Lower leg skin (tissue), 4 donors: ENCODE measurements at regions not wholly inside any gene's neighbourhood (a gene's known extent, or its start where the extent isn't known, plus 50 kb on each side); places are given as distances from the start of the nearest gene placed in this dataset.

Experiments
- DNase-seq, 2 donors: peaks; one replicate each; pipeline ENCODE4 v3.0.0-alpha.2; 2019; ENCODE audit warnings: low spot score in 2 of 2
- H3K4me3 ChIP-seq: fragments of 200-600 bp; sonication (generic); 2 replicates; pipeline ENCODE4 v1.5.1; 2017; ENCODE audit warnings: mild to moderate bottlenecking, low read depth; ENCODE audit not compliant: poor library complexity, severe bottlenecking
- POLR2A ChIP-seq, 2 donors: fragments of 450-650 bp; IDR thresholded peaks; one replicate each; pipeline ENCODE4 v1.6.1; 2016 to 2017; ENCODE audit warnings: antibody characterized with exemption in 2 of 2, mild to moderate bottlenecking in 1 of 2, moderate library complexity in 1 of 2
- WGBS, 2 donors: methylation state at CpG; one replicate each; pipeline ENCODE4 v1.1.5; 2018; 5-methylcytosine and 5-hydroxymethylcytosine counted together
- intact Hi-C: fragments of 100-400 bp; cut with DNase I; formaldehyde crosslinking; loops from one replicate; pipeline ENCODE4 v1.15.0; 2023; ENCODE audit warnings: low total_unique reads
- TF ChIP-seq, protein P1 (sequence below), 3 donors: fragments of 450-650 bp; IDR thresholded peaks; one replicate each; pipeline ENCODE4 v1.5.1; 2016; ENCODE audit warnings: antibody characterized with exemption in 3 of 3, mild to moderate bottlenecking in 3 of 3, moderate library complexity in 2 of 3

DNA sequence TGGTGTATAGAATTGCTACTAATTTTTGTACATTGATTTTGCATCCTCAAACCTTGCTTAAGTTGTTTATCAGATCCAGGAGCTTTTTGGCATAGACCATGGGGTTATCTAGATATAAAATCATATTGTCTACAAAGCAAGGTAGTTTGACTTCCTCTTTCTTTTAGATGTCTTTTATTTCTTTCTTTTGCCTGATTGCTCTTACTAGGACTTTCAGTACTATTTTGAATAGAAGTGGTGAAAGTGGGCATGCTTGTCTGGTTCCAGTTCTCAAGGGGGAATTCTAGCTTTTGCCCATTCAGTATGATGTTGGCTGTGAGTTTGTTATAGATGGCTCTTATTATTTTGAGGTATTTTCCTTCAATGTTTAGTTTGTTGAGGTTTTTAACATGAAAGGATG, 187.9 kb upstream of the LCORL start:
- no peak for DNase-seq
- intact Hi-C loops, result no loop called here
- H3K4me3 ChIP-seq, result no peak overlapping the region
- TF ChIP-seq POLR2A (IDR thresholded peaks at IDR 0.05), result no peak
- TF ChIP-seq, protein P1, sequence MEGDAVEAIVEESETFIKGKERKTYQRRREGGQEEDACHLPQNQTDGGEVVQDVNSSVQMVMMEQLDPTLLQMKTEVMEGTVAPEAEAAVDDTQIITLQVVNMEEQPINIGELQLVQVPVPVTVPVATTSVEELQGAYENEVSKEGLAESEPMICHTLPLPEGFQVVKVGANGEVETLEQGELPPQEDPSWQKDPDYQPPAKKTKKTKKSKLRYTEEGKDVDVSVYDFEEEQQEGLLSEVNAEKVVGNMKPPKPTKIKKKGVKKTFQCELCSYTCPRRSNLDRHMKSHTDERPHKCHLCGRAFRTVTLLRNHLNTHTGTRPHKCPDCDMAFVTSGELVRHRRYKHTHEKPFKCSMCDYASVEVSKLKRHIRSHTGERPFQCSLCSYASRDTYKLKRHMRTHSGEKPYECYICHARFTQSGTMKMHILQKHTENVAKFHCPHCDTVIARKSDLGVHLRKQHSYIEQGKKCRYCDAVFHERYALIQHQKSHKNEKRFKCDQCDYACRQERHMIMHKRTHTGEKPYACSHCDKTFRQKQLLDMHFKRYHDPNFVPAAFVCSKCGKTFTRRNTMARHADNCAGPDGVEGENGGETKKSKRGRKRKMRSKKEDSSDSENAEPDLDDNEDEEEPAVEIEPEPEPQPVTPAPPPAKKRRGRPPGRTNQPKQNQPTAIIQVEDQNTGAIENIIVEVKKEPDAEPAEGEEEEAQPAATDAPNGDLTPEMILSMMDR (IDR thresholded peaks at IDR 0.05), result no peak

DNA sequence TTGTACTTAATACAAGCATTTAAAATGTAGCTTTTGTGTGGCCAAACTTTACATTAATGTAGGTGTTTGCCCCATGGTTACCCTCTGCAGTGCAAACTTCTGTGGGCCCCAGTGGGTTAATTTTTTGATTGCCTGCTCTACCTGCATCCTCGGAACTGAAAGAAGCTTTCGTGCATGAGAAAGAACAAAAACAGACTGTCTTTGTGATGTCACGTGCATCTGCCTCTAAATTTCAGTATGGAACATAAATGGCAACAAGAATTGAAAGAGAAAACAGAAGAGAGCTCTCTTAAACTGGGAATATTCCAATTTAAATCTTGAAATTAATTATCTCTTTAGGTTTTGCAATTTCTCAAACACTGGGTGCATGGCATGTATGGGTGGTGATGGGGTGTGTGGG, 182.4 kb upstream of the LCORL start:
- WGBS, 2 donors, result 30 to 38% methylated on average over 3 of the region's 3 CpGs
- no peak overlapping the region for H3K4me3 ChIP-seq
- no peak for DNase-seq
- intact Hi-C loops, result no loop called here
- TF ChIP-seq, protein P1 (IDR thresholded peaks at IDR 0.05), result no peak
- TF ChIP-seq POLR2A (IDR thresholded peaks at IDR 0.05), result no peak

DNA sequence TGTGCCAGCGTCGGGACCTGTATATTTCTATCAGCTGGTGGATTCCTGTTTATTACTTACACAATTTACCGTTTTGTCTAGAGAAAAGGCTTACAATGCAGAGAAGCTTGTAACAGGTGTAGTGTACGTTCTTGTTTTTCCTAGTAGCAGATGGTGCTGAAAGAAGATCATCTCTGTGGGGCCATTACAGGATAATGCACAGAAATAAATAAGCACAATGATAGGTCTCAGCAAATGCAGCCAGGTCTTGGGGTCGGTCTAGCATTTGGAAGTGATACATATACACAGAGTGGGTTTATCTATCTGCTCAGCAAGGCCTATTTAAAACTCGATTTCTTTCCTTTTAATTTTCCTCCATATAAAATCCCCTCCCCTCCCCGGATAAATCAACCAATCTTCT, 180.9 kb upstream of the LCORL start:
- intact Hi-C loops, result no loop called here
- TF ChIP-seq, protein P1 (IDR thresholded peaks at IDR 0.05), result no peak
- no peak for TF ChIP-seq POLR2A (IDR thresholded peaks at IDR 0.05)
- DNase-seq, result no peak
- WGBS, 2 donors, result 71 to 75% methylated on average over 7 of the region's 7 CpGs
- no peak overlapping the region for H3K4me3 ChIP-seq

- TF ChIP-seq POLR2A (IDR thresholded peaks at IDR 0.05), result no peak
- TF ChIP-seq, protein P1 (IDR thresholded peaks at IDR 0.05), result no peak
- no peak overlapping the region for H3K4me3 ChIP-seq
- no peak for DNase-seq
- intact Hi-C loops, result no loop called here
- WGBS, 2 donors, result 72 to 79% methylated on average over 3 of the region's 3 CpGs
Measured at GRCh38 chr4:18201885-18202284, 180.3 kb upstream of the LCORL start.

- intact Hi-C loops, result no loop called here
- DNase-seq, result no peak
- 85 to 87% methylated on average over 6 of the region's 6 CpGs for WGBS, 2 donors
- no peak overlapping the region for H3K4me3 ChIP-seq
- TF ChIP-seq, protein P1 (IDR thresholded peaks at IDR 0.05), result no peak
- no peak for TF ChIP-seq POLR2A (IDR thresholded peaks at IDR 0.05)
Measured at GRCh38 chr4:18198653-18199052, 177.1 kb upstream of the LCORL start.

DNA sequence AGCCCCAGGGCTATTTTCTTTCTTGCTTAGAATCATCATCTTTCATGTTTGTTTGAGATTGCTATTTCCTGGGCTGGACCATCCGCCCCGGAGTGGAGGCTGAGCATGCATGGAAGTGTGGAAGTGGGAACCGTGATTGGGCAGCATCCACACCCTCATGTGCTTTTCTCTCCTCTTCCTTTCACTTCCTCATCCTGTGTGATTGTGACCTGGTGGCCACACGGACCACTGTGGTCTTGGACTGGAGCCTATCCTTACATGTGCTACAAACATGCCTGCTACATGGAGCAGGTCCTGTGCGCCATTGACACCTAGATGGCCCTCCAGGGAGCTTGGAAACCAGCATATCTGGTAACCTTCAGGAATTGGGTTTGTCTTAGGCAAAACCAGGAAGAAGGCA, 175.9 kb upstream of the LCORL start:
- DNase-seq, result no peak
- no peak overlapping the region for H3K4me3 ChIP-seq
- intact Hi-C loops, result no loop called here
- TF ChIP-seq, protein P1 (IDR thresholded peaks at IDR 0.05), result no peak
- no peak for TF ChIP-seq POLR2A (IDR thresholded peaks at IDR 0.05)
- WGBS, 2 donors, result 53 to 57% methylated on average over 5 of the region's 5 CpGs
